ENCODE measurements at regions not wholly inside any gene's neighbourhood (a gene's known extent, or its start where the extent isn't known, plus 50 kb on each side); places are given as distances from the start of the nearest gene placed in this dataset.

DNA sequence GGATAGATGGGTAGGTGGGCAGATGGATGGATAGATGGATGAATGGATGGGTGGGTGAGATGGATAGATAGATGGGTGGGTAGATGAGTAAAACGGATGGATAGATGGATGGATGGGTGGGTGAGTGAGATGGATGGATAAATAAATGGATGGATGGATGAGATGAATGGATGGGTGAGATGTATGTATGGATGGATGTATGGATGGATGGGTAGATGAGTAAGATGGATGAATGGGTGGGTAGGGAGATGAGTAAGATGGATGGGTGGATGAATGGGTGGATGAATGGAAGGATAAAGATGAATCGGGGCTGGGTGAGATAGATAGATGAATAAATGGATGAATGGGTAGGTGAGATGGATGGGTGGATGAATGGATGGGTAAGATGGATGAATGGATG lies 210.1 kb downstream of the TFAP2C start:
- TF ChIP-seq, protein P1, sequence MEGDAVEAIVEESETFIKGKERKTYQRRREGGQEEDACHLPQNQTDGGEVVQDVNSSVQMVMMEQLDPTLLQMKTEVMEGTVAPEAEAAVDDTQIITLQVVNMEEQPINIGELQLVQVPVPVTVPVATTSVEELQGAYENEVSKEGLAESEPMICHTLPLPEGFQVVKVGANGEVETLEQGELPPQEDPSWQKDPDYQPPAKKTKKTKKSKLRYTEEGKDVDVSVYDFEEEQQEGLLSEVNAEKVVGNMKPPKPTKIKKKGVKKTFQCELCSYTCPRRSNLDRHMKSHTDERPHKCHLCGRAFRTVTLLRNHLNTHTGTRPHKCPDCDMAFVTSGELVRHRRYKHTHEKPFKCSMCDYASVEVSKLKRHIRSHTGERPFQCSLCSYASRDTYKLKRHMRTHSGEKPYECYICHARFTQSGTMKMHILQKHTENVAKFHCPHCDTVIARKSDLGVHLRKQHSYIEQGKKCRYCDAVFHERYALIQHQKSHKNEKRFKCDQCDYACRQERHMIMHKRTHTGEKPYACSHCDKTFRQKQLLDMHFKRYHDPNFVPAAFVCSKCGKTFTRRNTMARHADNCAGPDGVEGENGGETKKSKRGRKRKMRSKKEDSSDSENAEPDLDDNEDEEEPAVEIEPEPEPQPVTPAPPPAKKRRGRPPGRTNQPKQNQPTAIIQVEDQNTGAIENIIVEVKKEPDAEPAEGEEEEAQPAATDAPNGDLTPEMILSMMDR (IDR thresholded peaks at IDR 0.05) = no peak
- no peak for TF ChIP-seq POLR2A (IDR thresholded peaks at IDR 0.05)

All from right lobe of liver (tissue), 4 donors.